DND-41 (cell line): ENCODE measurements at regions not wholly inside any gene's neighbourhood (a gene's known extent, or its start where the extent isn't known, plus 50 kb on each side); places are given as distances from the start of the nearest gene placed in this dataset.

Experiments used
- ATAC-seq: fragments of 200-7000 bp; cut with Tn5 transposase; 3 replicates; pipeline ENCODE4 v1.9.1; 2021; ENCODE audit warnings: low read depth; ENCODE audit not compliant: insufficient read depth
- DNase-seq: peaks from one replicate; pipeline ENCODE4 v3.0.0-alpha.2; 2020
- H2AFZ ChIP-seq: 2 replicates; pipeline ENCODE4 v1.6.0; 2012; ENCODE audit warnings: low read depth, low read length
- H3K27ac ChIP-seq: 2 replicates; pipeline ENCODE4 v1.5.1; 2012; ENCODE audit warnings: low read length, inconsistent platforms
- H3K27me3 ChIP-seq: fragments of 200-600 bp; sonication (generic); 2 replicates; pipeline ENCODE4 v1.6.0; 2012; ENCODE audit warnings: low read length, mild to moderate bottlenecking, inconsistent platforms; ENCODE audit not compliant: insufficient read depth, poor library complexity
- H3K36me3 ChIP-seq: 2 replicates; pipeline ENCODE4 v1.5.1; 2012; ENCODE audit warnings: low read length, inconsistent platforms; ENCODE audit not compliant: insufficient read depth
- H3K4me1 ChIP-seq: 2 replicates; pipeline ENCODE4 v1.5.1; 2012; ENCODE audit warnings: mild to moderate bottlenecking, low read length; ENCODE audit not compliant: insufficient read depth
- H3K4me2 ChIP-seq: 2 replicates; pipeline ENCODE4 v1.6.0; 2012; ENCODE audit warnings: mild to moderate bottlenecking, moderate library complexity, low read length, inconsistent platforms; ENCODE audit not compliant: insufficient read depth
- H3K4me3 ChIP-seq, 2 experiments: fragments of 200-600 bp in 1 of 2; shearing (Covaris generic) in 1 of 2; 2 replicates each; pipeline ENCODE4 v1.5.1; 2012 to 2016; ENCODE audit warnings: inconsistent platforms in 2 of 2, low read length in 2 of 2, mild to moderate bottlenecking in 2 of 2, low read depth in 1 of 2, moderate library complexity in 1 of 2
- H3K79me2 ChIP-seq: 2 replicates; pipeline ENCODE4 v1.6.0; 2012; ENCODE audit warnings: low read length, inconsistent platforms; ENCODE audit not compliant: insufficient read depth
- H3K9ac ChIP-seq: 2 replicates; pipeline ENCODE4 v1.6.0; 2012; ENCODE audit warnings: low read depth, mild to moderate bottlenecking, inconsistent platforms, low read length, moderate library complexity
- H3K9me3 ChIP-seq: 2 replicates; pipeline ENCODE4 v1.5.1; 2012; ENCODE audit warnings: low read length, moderate library complexity, mild to moderate bottlenecking, inconsistent platforms; ENCODE audit not compliant: insufficient read depth, severe bottlenecking
- H4K20me1 ChIP-seq: 2 replicates; pipeline ENCODE4 v1.6.0; 2012; ENCODE audit warnings: low read length; ENCODE audit not compliant: insufficient read depth
- EZH2 ChIP-seq: IDR thresholded peaks from 3 replicates; pipeline ENCODE4 v1.6.1; 2012; ENCODE audit warnings: borderline replicate concordance, low read depth, mild to moderate bottlenecking, moderate library complexity, low read length, inconsistent platforms; ENCODE audit not compliant: severe bottlenecking
- TF ChIP-seq, protein P1 (sequence below): IDR thresholded peaks from 2 replicates; pipeline ENCODE4 v1.5.1; 2012; ENCODE audit warnings: borderline replicate concordance, low read length, moderate library complexity, mild to moderate bottlenecking; ENCODE audit not compliant: poor library complexity, severe bottlenecking; ENCODE audit errors: extremely low read depth

DNA sequence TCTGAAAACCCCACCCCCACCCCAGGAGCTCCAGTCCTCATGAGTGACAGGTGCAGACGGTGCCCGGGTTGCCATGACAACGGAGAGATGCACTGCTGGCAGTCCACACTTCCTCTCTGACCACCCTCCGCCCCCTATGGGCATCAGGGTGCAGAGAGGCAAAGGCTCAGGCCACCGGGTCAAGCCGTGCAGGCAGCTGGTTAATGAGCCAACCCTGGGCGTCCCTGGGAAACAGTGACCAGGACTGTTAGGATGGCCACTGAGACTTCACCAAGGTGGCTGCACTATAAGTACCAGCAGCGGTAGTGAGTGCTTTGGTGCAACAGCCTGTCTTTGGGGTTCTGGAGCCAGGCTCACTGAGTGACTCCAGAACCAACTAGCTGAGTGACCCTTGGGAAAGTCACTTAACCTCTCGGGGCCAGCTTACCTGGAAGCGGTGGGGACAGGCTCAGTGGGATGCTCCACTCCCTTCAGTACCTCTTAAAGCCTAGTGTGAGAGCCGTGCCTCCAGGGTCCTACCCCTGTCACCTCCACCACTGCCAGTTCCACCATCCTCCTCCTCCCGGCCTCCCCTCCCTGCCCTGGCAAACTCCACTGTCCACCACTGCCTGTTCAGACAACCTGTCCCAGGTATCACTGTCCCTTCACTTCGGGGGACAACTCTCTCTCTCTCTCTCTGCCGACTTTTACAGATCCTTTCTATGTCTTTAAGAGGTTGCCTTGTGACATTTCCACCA is 121.0 kb upstream of the PRR20G start:
- H3K36me3 ChIP-seq: no peaks in the 10 kb centered on the region
- ATAC-seq: no peak
- H3K9ac ChIP-seq: no peak overlapping the region
- peaks cover 11% of the 10 kb centered on the region for H3K27me3 ChIP-seq
- no peak for DNase-seq
- TF ChIP-seq EZH2: no peak
- TF ChIP-seq, protein P1, sequence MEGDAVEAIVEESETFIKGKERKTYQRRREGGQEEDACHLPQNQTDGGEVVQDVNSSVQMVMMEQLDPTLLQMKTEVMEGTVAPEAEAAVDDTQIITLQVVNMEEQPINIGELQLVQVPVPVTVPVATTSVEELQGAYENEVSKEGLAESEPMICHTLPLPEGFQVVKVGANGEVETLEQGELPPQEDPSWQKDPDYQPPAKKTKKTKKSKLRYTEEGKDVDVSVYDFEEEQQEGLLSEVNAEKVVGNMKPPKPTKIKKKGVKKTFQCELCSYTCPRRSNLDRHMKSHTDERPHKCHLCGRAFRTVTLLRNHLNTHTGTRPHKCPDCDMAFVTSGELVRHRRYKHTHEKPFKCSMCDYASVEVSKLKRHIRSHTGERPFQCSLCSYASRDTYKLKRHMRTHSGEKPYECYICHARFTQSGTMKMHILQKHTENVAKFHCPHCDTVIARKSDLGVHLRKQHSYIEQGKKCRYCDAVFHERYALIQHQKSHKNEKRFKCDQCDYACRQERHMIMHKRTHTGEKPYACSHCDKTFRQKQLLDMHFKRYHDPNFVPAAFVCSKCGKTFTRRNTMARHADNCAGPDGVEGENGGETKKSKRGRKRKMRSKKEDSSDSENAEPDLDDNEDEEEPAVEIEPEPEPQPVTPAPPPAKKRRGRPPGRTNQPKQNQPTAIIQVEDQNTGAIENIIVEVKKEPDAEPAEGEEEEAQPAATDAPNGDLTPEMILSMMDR: no peak
- no peaks in the 10 kb centered on the region for H3K79me2 ChIP-seq
- H3K4me3 ChIP-seq: no peak overlapping the region
- no peaks in the 10 kb centered on the region for H4K20me1 ChIP-seq
- H3K9me3 ChIP-seq: no peaks in the 10 kb centered on the region
- no peak overlapping the region for H2AFZ ChIP-seq
- no peak overlapping the region for H3K27ac ChIP-seq
- H3K4me2 ChIP-seq: no peak overlapping the region
- no peaks in the 10 kb centered on the region for H3K4me1 ChIP-seq

DNA sequence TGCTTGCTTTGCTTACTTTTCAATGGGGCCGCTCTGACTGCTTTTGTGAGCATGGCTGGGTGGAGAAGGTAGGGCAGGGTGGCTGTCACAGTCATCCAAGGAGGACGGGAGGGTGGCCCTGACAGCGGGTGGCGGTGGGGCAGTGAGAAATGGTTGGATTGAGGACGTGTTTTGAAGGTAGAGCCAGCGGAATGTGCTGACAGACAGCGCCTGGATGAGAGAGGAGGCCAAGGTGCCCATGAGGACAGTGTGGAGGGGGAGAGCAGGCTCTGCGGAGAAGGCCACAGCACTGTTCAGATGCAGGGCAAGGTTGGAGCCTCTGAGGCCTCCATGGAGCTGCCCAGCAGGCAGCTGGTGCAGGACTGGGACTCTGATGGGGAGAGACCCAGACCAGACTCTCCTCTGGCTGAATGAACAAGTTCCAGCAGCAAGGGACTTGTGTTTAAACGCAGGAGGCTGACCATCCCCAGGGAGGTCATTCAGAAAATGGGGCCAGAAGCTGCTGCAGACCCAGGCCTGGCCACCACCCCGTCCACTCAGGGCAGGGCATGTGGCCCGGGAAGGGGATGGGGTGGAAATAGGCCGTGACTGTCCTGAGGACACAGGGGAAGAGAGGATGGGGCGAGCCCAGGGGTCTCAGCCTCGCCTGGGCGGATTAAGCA is 120.3 kb upstream of the PRR20G start:
- Histone ChIP-seq H3K9ac (no peak overlapping the region), H3K9me3 (no peaks in the 10 kb centered on the region), H2AFZ (no peak overlapping the region), H3K36me3 (no peaks in the 10 kb centered on the region), H3K27ac (no peak overlapping the region), H3K4me2 (no peak overlapping the region), H4K20me1 (no peaks in the 10 kb centered on the region), H3K4me3 (no peak overlapping the region), H3K4me1 (no peaks in the 10 kb centered on the region), H3K27me3 (peaks cover 11% of the 10 kb centered on the region), H3K79me2 (no peaks in the 10 kb centered on the region)
- no peak for DNase-seq
- no peak for TF ChIP-seq EZH2
- TF ChIP-seq, protein P1: no peak
- no peak for ATAC-seq

GRCh38 chr3:127407026-127407939 is 119.4 kb upstream of the PRR20G start:
- Histone ChIP-seq H3K27ac (no peak overlapping the region), H4K20me1 (no peaks in the 10 kb centered on the region), H3K79me2 (no peaks in the 10 kb centered on the region), H3K4me3 (no peak overlapping the region), H3K4me1 (no peaks in the 10 kb centered on the region), H3K27me3 (peaks cover 9% of the 10 kb centered on the region), H3K9ac (no peak overlapping the region), H3K4me2 (no peak overlapping the region), H3K9me3 (no peaks in the 10 kb centered on the region), H2AFZ (no peak overlapping the region), H3K36me3 (no peaks in the 10 kb centered on the region)
- TF ChIP-seq EZH2: no peak
- TF ChIP-seq, protein P1: no peak
- ATAC-seq: no peak
- no peak for DNase-seq
